ENCODE measurements at regions not wholly inside any gene's neighbourhood (a gene's known extent, or its start where the extent isn't known, plus 50 kb on each side); places are given as distances from the start of the nearest gene placed in this dataset.
"Not testable (repeated sequence)": the region's sequence is repeated elsewhere in the genome, so short reads cannot be mapped to it uniquely, and the experiment has no call there.

- no peak for DNase-seq
Observed at GRCh38 chr18:43751203-43751602, 473.9 kb upstream of the SYT4 start.

GRCh38 chr18:43751835-43752234, 474.5 kb upstream of the SYT4 start:
- no peak for DNase-seq

- DNase-seq: no peak
Observed at GRCh38 chr18:43757273-43757672, 480.0 kb upstream of the SYT4 start.

- DNase-seq: no peak
Observed at GRCh38 chr18:43758734-43759133, 481.4 kb upstream of the SYT4 start.

- DNase-seq: no peak
Observed at GRCh38 chr18:43760010-43760409, 482.7 kb upstream of the SYT4 start.

GRCh38 chr18:43772907-43773306, 495.6 kb upstream of the SYT4 start:
- DNase-seq: no peak

- DNase-seq: no peak
Observed at GRCh38 chr18:43774497-43774896, 497.2 kb upstream of the SYT4 start.

- DNase-seq: no peak
Observed at GRCh38 chr18:43775591-43775990, 498.3 kb upstream of the SYT4 start.

- no peak for DNase-seq
Observed at GRCh38 chr18:43776997-43777396, 499.7 kb upstream of the SYT4 start.

GRCh38 chr18:43777636-43778304, 500.5 kb upstream of the SYT4 start:
- DNase-seq: no peak

- DNase-seq: no peak
Observed at GRCh38 chr18:43780782-43781340, 503.6 kb upstream of the SYT4 start.

- no peak for DNase-seq
Observed at GRCh38 chr18:43785158-43785557, 507.9 kb upstream of the SYT4 start.

GRCh38 chr18:43786893-43787292, 509.6 kb upstream of the SYT4 start:
- DNase-seq: no peak

- not testable (repeated sequence) for DNase-seq
Observed at GRCh38 chr18:43787721-43788120, 510.4 kb upstream of the SYT4 start.

GRCh38 chr18:43789234-43790000, 512.1 kb upstream of the SYT4 start:
- DNase-seq: no peak

GRCh38 chr18:43793910-43794309, 516.6 kb upstream of the SYT4 start:
- DNase-seq: no peak

GRCh38 chr18:43794363-43794762, 517.1 kb upstream of the SYT4 start:
- DNase-seq: no peak

GRCh38 chr18:43797347-43797746, 520.1 kb upstream of the SYT4 start:
- DNase-seq: no peak

- DNase-seq: no peak
Observed at GRCh38 chr18:43800584-43800983, 523.3 kb upstream of the SYT4 start.

- DNase-seq: no peak
Observed at GRCh38 chr18:43805646-43806194, 528.4 kb upstream of the SYT4 start.

GRCh38 chr18:43812627-43813026, 535.3 kb upstream of the SYT4 start:
- no peak for DNase-seq

GRCh38 chr18:43819397-43819796, 542.1 kb upstream of the SYT4 start:
- DNase-seq: no peak

GRCh38 chr18:43819873-43820272, 542.6 kb upstream of the SYT4 start:
- DNase-seq: no peak

- DNase-seq: no peak
Observed at GRCh38 chr18:43825768-43826167, 548.5 kb upstream of the SYT4 start.

All from inflammatory macrophage treated with lipopolysaccharide for 4 hours (primary cell).